OCI-LY1 (cell line): ENCODE measurements at regions not wholly inside any gene's neighbourhood (a gene's known extent, or its start where the extent isn't known, plus 50 kb on each side); places are given as distances from the start of the nearest gene placed in this dataset.

Source experiments
- H2AFZ ChIP-seq: fragments of 200-600 bp; sonication (generic), shearing (Covaris generic); 2 replicates; pipeline ENCODE4 v1.6.0; 2014; ENCODE audit warnings: antibody characterized with exemption, mild to moderate bottlenecking, low read length
- H3F3A ChIP-seq: fragments of 200-600 bp; sonication (generic), shearing (Covaris generic); 2 replicates; pipeline ENCODE4 v1.6.0; 2014; ENCODE audit warnings: mild to moderate bottlenecking, antibody characterized with exemption, low read length, moderate library complexity; ENCODE audit not compliant: insufficient read depth
- H3K27ac ChIP-seq: fragments of 200-600 bp; sonication (generic); 2 replicates; pipeline ENCODE4 v1.5.1; 2014; ENCODE audit warnings: low read length, mixed run types, mild to moderate bottlenecking, low read depth; ENCODE audit not compliant: poor library complexity, severe bottlenecking
- H3K27me3 ChIP-seq: fragments of 200-600 bp; sonication (generic); 2 replicates; pipeline ENCODE4 v1.6.0; 2014; ENCODE audit warnings: antibody characterized with exemption, mild to moderate bottlenecking, low read length, moderate library complexity; ENCODE audit not compliant: insufficient read depth
- H3K36me3 ChIP-seq: fragments of 200-600 bp; sonication (generic); 2 replicates; pipeline ENCODE4 v1.6.1; 2014; ENCODE audit warnings: mild to moderate bottlenecking, antibody characterized with exemption, low read length, moderate library complexity, mixed read lengths; ENCODE audit not compliant: insufficient read depth
- H3K4me1 ChIP-seq: fragments of 200-600 bp; sonication (generic); 2 replicates; pipeline ENCODE4 v1.5.1; 2014; ENCODE audit warnings: mild to moderate bottlenecking, low read length, moderate library complexity; ENCODE audit not compliant: insufficient read depth, severe bottlenecking
- H3K4me2 ChIP-seq: fragments of 200-600 bp; sonication (generic), shearing (Covaris generic); 2 replicates; pipeline ENCODE4 v1.6.1; 2014; ENCODE audit warnings: low read length
- H3K4me3 ChIP-seq: fragments of 200-600 bp; sonication (generic); 2 replicates; pipeline ENCODE4 v1.5.1; 2014; ENCODE audit warnings: low read length, low read depth, mild to moderate bottlenecking, mixed read lengths; ENCODE audit not compliant: poor library complexity, severe bottlenecking
- H3K79me2 ChIP-seq: fragments of 200-600 bp; shearing (Covaris generic); 2 replicates; pipeline ENCODE4 v1.6.1; 2016; ENCODE audit warnings: mixed run types, low read length, mixed read lengths; ENCODE audit not compliant: insufficient read depth
- H3K9ac ChIP-seq: fragments of 200-600 bp; sonication (generic), shearing (Covaris generic); 2 replicates; pipeline ENCODE4 v1.6.1; 2014; ENCODE audit warnings: mild to moderate bottlenecking, low read length, mixed read lengths
- H3K9me2 ChIP-seq: fragments of 200-600 bp; sonication (generic), shearing (Covaris generic); 2 replicates; pipeline ENCODE4 v1.6.1; 2014; ENCODE audit warnings: low read depth, mild to moderate bottlenecking, low read length, mixed read lengths
- H3K9me3 ChIP-seq: fragments of 200-600 bp; shearing (Covaris generic); 2 replicates; pipeline ENCODE4 v1.6.1; 2014; ENCODE audit warnings: low read length, mixed read lengths
- H4K20me1 ChIP-seq: fragments of 200-600 bp; sonication (generic), shearing (Covaris generic); 2 replicates; pipeline ENCODE4 v1.6.0; 2016; ENCODE audit warnings: mild to moderate bottlenecking, low read length; ENCODE audit not compliant: insufficient read depth
- EZH2 ChIP-seq: fragments of 200-600 bp; sonication (generic), shearing (Covaris generic); IDR thresholded peaks from 2 replicates; pipeline ENCODE4 v1.8.0; 2017; ENCODE audit warnings: borderline replicate concordance, mixed run types, mild to moderate bottlenecking, antibody characterized with exemption, low read length, moderate library complexity, mixed read lengths
- TF ChIP-seq, protein P1 (sequence below): fragments of 200-600 bp; sonication (generic), shearing (Covaris generic); IDR thresholded peaks from 2 replicates; pipeline ENCODE4 v1.5.1; 2017; ENCODE audit warnings: mild to moderate bottlenecking, antibody characterized with exemption, low read length, moderate library complexity, mixed read lengths

DNA sequence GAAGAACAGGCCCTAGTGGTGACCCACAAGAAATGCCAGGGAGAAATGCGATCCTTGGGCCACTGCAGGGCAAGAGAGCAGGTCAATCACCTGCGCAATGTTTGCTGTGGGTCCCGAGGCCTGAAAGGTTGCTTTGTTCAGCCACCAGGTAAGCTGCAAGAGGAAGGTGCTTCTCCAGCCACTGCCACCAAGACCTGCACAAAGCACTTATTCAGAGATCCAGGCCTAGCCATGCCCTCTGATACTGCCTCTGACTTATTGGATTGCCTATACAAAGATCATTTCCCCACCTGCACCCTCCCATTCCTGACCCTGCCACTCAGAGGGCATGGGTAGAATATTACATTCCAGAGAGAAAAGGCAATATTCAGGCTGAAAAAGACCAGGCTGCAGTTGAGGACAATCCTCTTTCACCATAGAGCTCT lies 349.4 kb upstream of the NFIA start:
- Histone ChIP-seq H3K9me3 (no peaks in the 10 kb centered on the region), H3K4me1 (no peaks in the 10 kb centered on the region), H3F3A (no peaks in the 10 kb centered on the region), H2AFZ (no peak overlapping the region), H3K27me3 (no peaks in the 10 kb centered on the region), H3K36me3 (no peaks in the 10 kb centered on the region), H3K9me2 (no peaks in the 10 kb centered on the region), H3K79me2 (no peaks in the 10 kb centered on the region), H3K9ac (no peak overlapping the region), H3K27ac (no peak overlapping the region), H3K4me2 (no peak overlapping the region), H3K4me3 (no peak overlapping the region), H4K20me1 (no peaks in the 10 kb centered on the region)
- TF ChIP-seq EZH2: no peak
- TF ChIP-seq, protein P1, sequence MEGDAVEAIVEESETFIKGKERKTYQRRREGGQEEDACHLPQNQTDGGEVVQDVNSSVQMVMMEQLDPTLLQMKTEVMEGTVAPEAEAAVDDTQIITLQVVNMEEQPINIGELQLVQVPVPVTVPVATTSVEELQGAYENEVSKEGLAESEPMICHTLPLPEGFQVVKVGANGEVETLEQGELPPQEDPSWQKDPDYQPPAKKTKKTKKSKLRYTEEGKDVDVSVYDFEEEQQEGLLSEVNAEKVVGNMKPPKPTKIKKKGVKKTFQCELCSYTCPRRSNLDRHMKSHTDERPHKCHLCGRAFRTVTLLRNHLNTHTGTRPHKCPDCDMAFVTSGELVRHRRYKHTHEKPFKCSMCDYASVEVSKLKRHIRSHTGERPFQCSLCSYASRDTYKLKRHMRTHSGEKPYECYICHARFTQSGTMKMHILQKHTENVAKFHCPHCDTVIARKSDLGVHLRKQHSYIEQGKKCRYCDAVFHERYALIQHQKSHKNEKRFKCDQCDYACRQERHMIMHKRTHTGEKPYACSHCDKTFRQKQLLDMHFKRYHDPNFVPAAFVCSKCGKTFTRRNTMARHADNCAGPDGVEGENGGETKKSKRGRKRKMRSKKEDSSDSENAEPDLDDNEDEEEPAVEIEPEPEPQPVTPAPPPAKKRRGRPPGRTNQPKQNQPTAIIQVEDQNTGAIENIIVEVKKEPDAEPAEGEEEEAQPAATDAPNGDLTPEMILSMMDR: no peak

DNA sequence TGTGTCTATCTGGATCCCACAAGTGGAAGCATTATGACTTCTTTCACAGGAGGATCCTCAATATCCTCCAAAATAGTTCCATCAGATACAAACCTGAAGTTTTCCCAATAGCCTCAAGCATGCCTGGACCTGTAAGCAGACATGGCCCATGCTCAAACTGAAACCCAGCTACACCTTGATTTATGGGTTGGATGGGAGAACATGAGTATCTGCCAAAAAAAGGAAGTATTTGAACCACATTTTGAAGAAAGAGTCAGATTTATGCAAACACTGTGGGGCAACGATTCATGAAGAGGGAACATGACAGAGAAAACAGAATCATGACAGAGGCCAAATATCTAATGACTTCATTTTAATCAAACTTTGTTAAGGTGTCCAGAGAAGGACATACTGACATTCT lies 351.0 kb upstream of the NFIA start:
- no peak overlapping the region for H3K9ac ChIP-seq
- TF ChIP-seq EZH2: no peak
- TF ChIP-seq, protein P1: no peak
- H3K4me1 ChIP-seq: no peaks in the 10 kb centered on the region
- no peak overlapping the region for H2AFZ ChIP-seq
- H3K27ac ChIP-seq: no peak overlapping the region
- no peak overlapping the region for H3K4me3 ChIP-seq
- no peaks in the 10 kb centered on the region for H3K79me2 ChIP-seq
- H3F3A ChIP-seq: no peaks in the 10 kb centered on the region
- H3K9me3 ChIP-seq: no peaks in the 10 kb centered on the region
- H3K36me3 ChIP-seq: no peaks in the 10 kb centered on the region
- H4K20me1 ChIP-seq: no peaks in the 10 kb centered on the region
- H3K9me2 ChIP-seq: no peaks in the 10 kb centered on the region
- no peak overlapping the region for H3K4me2 ChIP-seq
- no peaks in the 10 kb centered on the region for H3K27me3 ChIP-seq

DNA sequence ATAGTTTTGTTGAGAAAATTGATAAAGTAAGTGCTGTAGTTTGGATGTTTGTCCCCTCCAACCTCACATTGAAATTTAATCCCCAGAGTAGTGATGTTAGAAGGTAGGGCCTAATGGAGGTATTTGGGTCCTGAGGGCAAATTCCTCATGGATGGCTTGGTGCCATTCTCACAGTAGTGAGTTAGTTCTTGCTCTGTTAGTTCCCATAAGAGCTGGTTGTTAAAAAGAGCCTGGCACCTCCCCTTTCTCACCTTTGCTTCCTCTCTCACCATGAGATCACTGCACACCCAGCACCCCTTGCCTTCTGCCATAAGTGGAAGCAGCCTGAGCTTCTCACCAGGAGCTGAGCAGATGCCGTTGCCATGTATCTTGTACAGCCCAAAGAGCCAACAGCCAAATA lies 354.8 kb upstream of the NFIA start:
- H3K9ac ChIP-seq: no peak overlapping the region
- no peak overlapping the region for H2AFZ ChIP-seq
- no peak overlapping the region for H3K4me2 ChIP-seq
- no peaks in the 10 kb centered on the region for H3K4me1 ChIP-seq
- no peaks in the 10 kb centered on the region for H3K27me3 ChIP-seq
- H3K9me3 ChIP-seq: no peaks in the 10 kb centered on the region
- H3K27ac ChIP-seq: no peak overlapping the region
- no peaks in the 10 kb centered on the region for H4K20me1 ChIP-seq
- no peaks in the 10 kb centered on the region for H3K9me2 ChIP-seq
- H3K36me3 ChIP-seq: no peaks in the 10 kb centered on the region
- H3F3A ChIP-seq: no peaks in the 10 kb centered on the region
- no peak overlapping the region for H3K4me3 ChIP-seq
- H3K79me2 ChIP-seq: no peaks in the 10 kb centered on the region
- no peak for TF ChIP-seq EZH2
- TF ChIP-seq, protein P1: no peak
